Parathyroid adenoma (tissue), 2 donors: ENCODE measurements at regions not wholly inside any gene's neighbourhood (a gene's known extent, or its start where the extent isn't known, plus 50 kb on each side); places are given as distances from the start of the nearest gene placed in this dataset.
"Not testable (repeated sequence)": the region's sequence is repeated elsewhere in the genome, so short reads cannot be mapped to it uniquely, and the experiment has no call there.

Experiments
- H2AFZ ChIP-seq: fragments of 300-600 bp; sonication (generic); one replicate; pipeline ENCODE4 v1.7.0; 2017; ENCODE audit warnings: antibody characterized with exemption, mild to moderate bottlenecking
- H3K27ac ChIP-seq: fragments of 300-600 bp; sonication (generic); one replicate; pipeline ENCODE4 v1.7.0; 2017
- H3K27me3 ChIP-seq: fragments of 300-600 bp; sonication (generic); one replicate; pipeline ENCODE4 v1.7.0; 2017; ENCODE audit warnings: low read length; ENCODE audit not compliant: control insufficient read depth, insufficient read depth
- H3K36me3 ChIP-seq: fragments of 300-600 bp; sonication (generic); one replicate; pipeline ENCODE4 v1.7.0; 2017; ENCODE audit warnings: low read length; ENCODE audit not compliant: control insufficient read depth, insufficient read depth
- H3K4me1 ChIP-seq: fragments of 300-600 bp; sonication (generic); one replicate; pipeline ENCODE4 v1.7.0; 2017; ENCODE audit warnings: control low read depth
- H3K4me2 ChIP-seq: fragments of 300-600 bp; sonication (generic); one replicate; pipeline ENCODE4 v1.7.0; 2017; ENCODE audit warnings: low read length
- H3K4me3 ChIP-seq: fragments of 300-600 bp; sonication (generic); one replicate; pipeline ENCODE4 v1.7.0; 2017; ENCODE audit warnings: low read depth, low read length
- H3K79me2 ChIP-seq: fragments of 300-600 bp; sonication (generic); one replicate; pipeline ENCODE4 v1.7.0; 2017; ENCODE audit warnings: control low read depth
- H3K9ac ChIP-seq: fragments of 300-600 bp; sonication (generic); one replicate; pipeline ENCODE4 v1.7.0; 2017; ENCODE audit warnings: mild to moderate bottlenecking
- H3K9me3 ChIP-seq: fragments of 300-600 bp; sonication (generic); one replicate; pipeline ENCODE4 v1.7.0; 2017; ENCODE audit warnings: low read length; ENCODE audit not compliant: control insufficient read depth
- CTCF ChIP-seq: fragments of 300-600 bp; sonication (generic); IDR thresholded peaks from one replicate; pipeline ENCODE4 v1.7.0; 2017; ENCODE audit warnings: antibody characterized with exemption, mild to moderate bottlenecking
- donor health status: primary hyperparathyroidism.

- TF ChIP-seq CTCF: no peak
- Histone ChIP-seq H2AFZ (no peak overlapping the region), H3K9me3 (no peaks in the 10 kb centered on the region), H3K27ac (no peak overlapping the region), H3K79me2 (no peaks in the 10 kb centered on the region), H3K4me2 (no peak overlapping the region), H3K36me3 (no peaks in the 10 kb centered on the region), H3K4me3 (no peak overlapping the region), H3K4me1 (no peaks in the 10 kb centered on the region), H3K9ac (no peak overlapping the region), H3K27me3 (no peaks in the 10 kb centered on the region)
Observed at GRCh38 chr12:90706036-90706435, 248.9 kb downstream of the CCER1 start.

- no peak overlapping the region for H2AFZ ChIP-seq
- H3K79me2 ChIP-seq: no peaks in the 10 kb centered on the region
- H3K4me2 ChIP-seq: no peak overlapping the region
- H3K36me3 ChIP-seq: no peaks in the 10 kb centered on the region
- no peaks in the 10 kb centered on the region for H3K9me3 ChIP-seq
- H3K4me1 ChIP-seq: no peaks in the 10 kb centered on the region
- H3K9ac ChIP-seq: no peak overlapping the region
- no peak overlapping the region for H3K4me3 ChIP-seq
- no peak for TF ChIP-seq CTCF
- no peak overlapping the region for H3K27ac ChIP-seq
- H3K27me3 ChIP-seq: no peaks in the 10 kb centered on the region
Observed at GRCh38 chr12:90695415-90695814, 259.6 kb downstream of the CCER1 start.

GRCh38 chr12:90690120-90690519 lies 264.9 kb downstream of the CCER1 start:
- no peaks in the 10 kb centered on the region for H3K79me2 ChIP-seq
- H3K9ac ChIP-seq: no peak overlapping the region
- no peak overlapping the region for H3K4me2 ChIP-seq
- no peak for TF ChIP-seq CTCF
- no peaks in the 10 kb centered on the region for H3K4me1 ChIP-seq
- H2AFZ ChIP-seq: no peak overlapping the region
- H3K27ac ChIP-seq: no peak overlapping the region
- no peaks in the 10 kb centered on the region for H3K9me3 ChIP-seq
- no peaks in the 10 kb centered on the region for H3K27me3 ChIP-seq
- no peak overlapping the region for H3K4me3 ChIP-seq
- no peaks in the 10 kb centered on the region for H3K36me3 ChIP-seq

GRCh38 chr12:90687682-90688081 lies 267.3 kb downstream of the CCER1 start:
- not testable (repeated sequence) for H2AFZ ChIP-seq, H3K9me3 ChIP-seq, H3K4me2 ChIP-seq, H3K79me2 ChIP-seq, H3K36me3 ChIP-seq, H3K4me3 ChIP-seq, H3K9ac ChIP-seq, H3K27me3 ChIP-seq, H3K4me1 ChIP-seq, H3K27ac ChIP-seq

GRCh38 chr12:90683871-90684270 lies 271.1 kb downstream of the CCER1 start:
- no peaks in the 10 kb centered on the region for H3K36me3 ChIP-seq
- no peak overlapping the region for H3K27ac ChIP-seq
- TF ChIP-seq CTCF: no peak
- H3K4me1 ChIP-seq: no peaks in the 10 kb centered on the region
- H3K27me3 ChIP-seq: no peaks in the 10 kb centered on the region
- H3K9me3 ChIP-seq: no peaks in the 10 kb centered on the region
- H3K4me2 ChIP-seq: no peak overlapping the region
- H3K9ac ChIP-seq: no peak overlapping the region
- H2AFZ ChIP-seq: no peak overlapping the region
- H3K4me3 ChIP-seq: no peak overlapping the region
- no peaks in the 10 kb centered on the region for H3K79me2 ChIP-seq
